GM10248 (cell line): ENCODE measurements at regions not wholly inside any gene's neighbourhood (a gene's known extent, or its start where the extent isn't known, plus 50 kb on each side); places are given as distances from the start of the nearest gene placed in this dataset.

Source experiments
- CTCF ChIA-PET: fragments of 300-600 bp; sonication (Branson Sonifier 250); formaldehyde crosslinking; extraction: SDS; loops from one replicate; lab custom pipeline; 2021; ENCODE audit warnings: antibody characterized with exemption; lab: Yijun Ruan, JAX
- POLR2A ChIA-PET: fragments of 350-650 bp; sonication (Branson Sonifier 250); formaldehyde crosslinking; extraction: SDS; loops from one replicate; lab custom pipeline; 2020; ENCODE audit warnings: antibody characterized with exemption; lab: Yijun Ruan, JAX
- DNase-seq: peaks from one replicate; pipeline ENCODE4 v3.0.0; 2012; ENCODE audit errors: extremely low spot score
- TF ChIP-seq, protein P1 (sequence below): IDR thresholded peaks from 2 replicates; pipeline ENCODE4 v1.5.1; 2012; ENCODE audit warnings: mild to moderate bottlenecking, low read depth; ENCODE audit errors: extremely low read depth, missing control alignments, control extremely low read depth

DNA sequence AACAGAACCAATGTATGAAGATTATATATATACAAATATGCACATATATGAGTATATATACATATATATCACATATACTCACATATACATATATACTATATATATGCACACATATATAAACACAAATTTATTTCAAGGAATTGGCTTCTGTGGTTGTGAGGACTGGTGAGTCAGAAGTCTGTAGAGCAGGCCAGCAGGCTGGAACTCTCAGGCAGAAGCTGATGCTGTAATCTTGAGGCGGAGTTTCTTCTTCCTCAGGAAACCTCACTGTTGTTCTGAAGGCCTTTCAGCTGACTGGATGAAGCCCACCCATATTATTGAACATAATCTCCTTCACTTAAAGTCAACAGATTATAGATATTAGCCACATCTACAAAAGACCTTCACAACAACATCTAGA, 143.9 kb upstream of the CREB1 start:
- ChIA-PET POLR2A (no interaction called here), CTCF (no interaction called here)
- TF ChIP-seq, protein P1, sequence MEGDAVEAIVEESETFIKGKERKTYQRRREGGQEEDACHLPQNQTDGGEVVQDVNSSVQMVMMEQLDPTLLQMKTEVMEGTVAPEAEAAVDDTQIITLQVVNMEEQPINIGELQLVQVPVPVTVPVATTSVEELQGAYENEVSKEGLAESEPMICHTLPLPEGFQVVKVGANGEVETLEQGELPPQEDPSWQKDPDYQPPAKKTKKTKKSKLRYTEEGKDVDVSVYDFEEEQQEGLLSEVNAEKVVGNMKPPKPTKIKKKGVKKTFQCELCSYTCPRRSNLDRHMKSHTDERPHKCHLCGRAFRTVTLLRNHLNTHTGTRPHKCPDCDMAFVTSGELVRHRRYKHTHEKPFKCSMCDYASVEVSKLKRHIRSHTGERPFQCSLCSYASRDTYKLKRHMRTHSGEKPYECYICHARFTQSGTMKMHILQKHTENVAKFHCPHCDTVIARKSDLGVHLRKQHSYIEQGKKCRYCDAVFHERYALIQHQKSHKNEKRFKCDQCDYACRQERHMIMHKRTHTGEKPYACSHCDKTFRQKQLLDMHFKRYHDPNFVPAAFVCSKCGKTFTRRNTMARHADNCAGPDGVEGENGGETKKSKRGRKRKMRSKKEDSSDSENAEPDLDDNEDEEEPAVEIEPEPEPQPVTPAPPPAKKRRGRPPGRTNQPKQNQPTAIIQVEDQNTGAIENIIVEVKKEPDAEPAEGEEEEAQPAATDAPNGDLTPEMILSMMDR: no peak
- DNase-seq: no peak

DNA sequence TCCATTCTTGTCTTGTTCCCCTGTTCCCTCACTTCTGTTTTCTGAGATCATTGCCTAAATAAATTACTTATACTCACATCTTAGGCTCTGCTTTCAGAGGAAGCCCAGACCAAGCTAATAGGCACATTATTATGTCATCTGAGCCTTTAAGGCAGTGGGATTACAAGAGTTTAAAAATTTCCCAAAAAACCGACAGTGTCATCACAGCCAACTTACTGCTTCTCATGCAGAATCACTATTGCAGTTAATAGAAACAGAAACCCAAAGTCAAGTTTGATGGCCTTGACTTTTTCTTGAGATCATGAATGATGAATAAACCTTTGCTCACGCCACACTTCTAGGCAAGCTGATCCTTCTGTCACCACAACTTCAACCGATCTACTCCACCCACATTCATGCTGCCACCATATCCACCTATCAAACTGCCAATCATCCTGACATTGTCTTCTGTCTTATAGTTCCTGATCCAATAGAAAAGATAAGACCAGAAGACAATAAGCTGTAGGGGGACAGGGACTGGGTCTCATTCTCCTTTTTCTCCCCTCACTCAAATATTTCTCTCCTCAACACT, 142.7 kb upstream of the CREB1 start:
- TF ChIP-seq, protein P1: no peak
- DNase-seq: no peak
- ChIA-PET CTCF (no interaction called here), POLR2A (no interaction called here)

DNA sequence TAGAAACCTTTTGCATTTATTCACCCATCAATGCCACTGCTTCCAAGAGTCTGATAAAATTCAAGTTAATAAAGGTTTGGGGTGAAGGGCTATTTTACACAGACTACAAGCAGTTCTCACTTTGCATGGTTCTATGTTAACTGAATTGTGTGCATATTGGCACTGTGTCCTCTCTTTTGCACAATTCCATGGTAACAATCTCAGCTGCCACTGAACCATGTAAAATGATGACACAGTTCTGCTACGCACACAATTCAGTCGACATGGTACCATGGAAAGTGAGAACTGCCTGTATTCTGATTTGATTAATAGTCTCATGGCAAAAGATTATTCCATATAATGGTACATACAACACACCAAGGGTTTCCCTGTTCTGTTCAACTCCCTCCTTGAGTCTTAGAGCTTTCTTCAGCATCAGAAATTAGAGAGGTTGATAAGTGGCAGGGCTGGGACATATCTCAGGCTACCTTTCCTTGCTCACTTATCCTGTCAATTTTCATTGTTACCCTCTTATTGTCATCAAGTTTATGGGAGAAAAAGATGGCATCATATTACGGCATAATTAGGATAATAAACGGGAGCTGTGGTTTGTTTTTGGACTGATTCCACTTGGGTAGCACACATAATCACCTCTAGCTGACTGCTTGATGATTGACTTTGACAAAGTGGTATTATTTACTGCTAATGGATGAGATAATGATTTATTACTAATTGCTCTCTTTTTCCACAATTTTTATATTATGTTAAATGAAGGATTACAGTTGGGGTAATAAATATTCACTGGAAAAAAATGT, 139.3 kb upstream of the CREB1 start:
- POLR2A ChIA-PET: no interaction called here
- no peak for DNase-seq
- TF ChIP-seq, protein P1: no peak
- CTCF ChIA-PET: interaction anchor here (1.0 to 1.5 kb wide), 2 partner anchors 11 to 18 kb away, joined by 4 to 5 read pairs; no protein-coding TSS in a partner anchor

DNA sequence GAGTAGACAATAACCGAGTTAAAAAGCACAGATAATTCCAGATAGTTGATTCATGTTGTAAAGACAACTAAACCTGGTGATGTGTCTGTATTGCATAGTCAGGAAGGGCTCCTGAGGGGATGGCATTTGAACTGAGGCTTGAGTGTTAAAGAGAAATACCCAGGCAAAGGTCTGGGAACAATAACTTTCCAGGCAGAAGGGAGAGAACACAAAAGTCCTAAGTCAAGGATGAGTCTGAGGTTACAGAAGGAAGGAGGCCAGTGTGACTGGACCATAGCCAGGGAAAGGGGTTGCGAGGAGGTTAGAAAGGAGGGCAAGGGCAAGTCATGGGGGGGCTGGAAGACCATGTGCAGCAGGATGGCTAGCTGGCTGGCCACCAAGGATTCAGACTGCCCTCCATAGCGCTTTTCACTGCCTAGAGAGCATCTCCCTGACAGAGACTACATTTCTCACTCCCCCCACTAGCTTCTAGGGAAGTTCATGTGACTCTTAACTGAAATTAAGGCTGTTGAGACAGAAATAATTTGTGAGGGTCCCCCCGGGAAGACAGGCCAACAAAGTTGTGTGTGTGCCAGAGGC, 135.5 kb upstream of the CREB1 start:
- ChIA-PET POLR2A (no interaction called here), CTCF (no interaction called here)
- TF ChIP-seq, protein P1: no peak
- DNase-seq: no peak

DNA sequence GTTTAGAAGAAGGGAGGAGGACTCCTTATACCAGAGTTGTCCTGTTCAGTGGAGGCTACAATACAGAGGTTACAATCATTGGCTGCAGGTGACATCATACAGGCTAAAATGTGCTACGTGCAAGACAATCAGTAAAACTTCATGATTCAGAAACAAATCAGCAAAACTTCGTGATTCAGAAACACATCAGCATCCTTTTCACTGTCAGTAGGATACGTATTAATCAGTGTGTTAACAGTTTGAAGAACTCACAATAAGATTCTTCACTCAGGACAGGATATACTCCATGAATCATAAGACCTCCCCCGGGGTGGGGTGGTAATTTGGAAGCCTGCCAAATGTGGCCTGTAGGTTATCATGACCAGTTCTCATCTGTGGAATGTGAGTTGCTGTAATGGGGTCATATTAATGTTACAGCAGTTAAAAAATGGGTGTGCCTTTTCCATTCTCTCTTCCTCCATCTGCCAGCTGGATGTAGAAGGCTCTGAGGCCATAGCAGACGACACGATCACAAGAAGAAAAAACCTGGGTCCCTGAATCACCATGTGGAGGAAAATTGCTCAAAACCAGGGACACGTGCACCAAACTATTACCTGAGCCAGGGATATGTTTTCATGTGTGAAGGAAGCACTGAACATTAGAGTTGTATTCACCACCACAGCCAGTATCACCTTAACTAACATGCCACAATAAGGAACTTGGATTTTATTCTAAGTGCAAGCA, 134.8 kb upstream of the CREB1 start:
- no peak for DNase-seq
- TF ChIP-seq, protein P1: no peak
- POLR2A ChIA-PET: no interaction called here
- CTCF ChIA-PET: no interaction called here
